HepG2 (cell line): ENCODE measurements at regions not wholly inside any gene's neighbourhood (a gene's known extent, or its start where the extent isn't known, plus 50 kb on each side); places are given as distances from the start of the nearest gene placed in this dataset.

Source experiments
- ATAC-seq: fragments of 200-7000 bp; cut with Tn5 transposase; 3 replicates; pipeline ENCODE4 v1.9.1; 2020; ENCODE audit warnings: mild to moderate bottlenecking, moderate library complexity
- BruUV-seq: library from RNA; stranded (reverse); fragments of 400-500 nt; replicated peaks from 2 replicates; lab custom pipeline; 2021; lab: Mats Ljungman, UMichigan
- CTCF ChIA-PET: fragments of 300-600 bp; formaldehyde crosslinking; extraction: SDS; loops from one replicate; lab custom pipeline; 2021; ENCODE audit warnings: low total read pairs, inconsistent platforms, low intra/inter-chr PET ratio; lab: Yijun Ruan, JAX
- POLR2A ChIA-PET: fragments of 350-600 bp; sonication (Branson Sonifier 250); formaldehyde crosslinking; loops from one replicate; lab custom pipeline; 2020; ENCODE audit warnings: antibody characterized with exemption, inconsistent platforms; lab: Yijun Ruan, JAX
- DNase-seq: peaks from one replicate; pipeline ENCODE4 v3.0.0-alpha.2; 2015; ENCODE audit warnings: low spot score
- FAIRE-seq: peaks from 3 replicates; lab custom pipeline; 2011; peaks lifted over from hg19 to GRCh38; lab: Jason Lieb, UNC
- H2AFZ ChIP-seq: one replicate; pipeline ENCODE4 v1.6.1; 2011; ENCODE audit warnings: low read length, inconsistent platforms
- H3K27ac ChIP-seq: fragments of 300-600 bp; 3 replicates; pipeline ENCODE4 v1.8.0; 2011; ENCODE audit warnings: mixed run types, mild to moderate bottlenecking, mixed read lengths, low read length, inconsistent platforms; ENCODE audit not compliant: insufficient read depth; ENCODE audit errors: extremely low read length
- H3K27me3 ChIP-seq, 2 experiments: fragments of 200-600 bp in 1 of 2; 2 replicates in 1 of 2; 3 replicates in 1 of 2; pipeline versions ENCODE4 v1.6.0 to v1.8.0; 2011; ENCODE audit warnings: low read length in 2 of 2, mild to moderate bottlenecking in 2 of 2, moderate library complexity in 2 of 2, inconsistent platforms in 1 of 2; ENCODE audit not compliant: insufficient read depth in 2 of 2, control insufficient read depth in 1 of 2
- H3K36me3 ChIP-seq, 2 experiments: fragments of 200-600 bp in 1 of 2; replicated peaks in 1 of 2; 2 replicates in 1 of 2; 3 replicates in 1 of 2; pipeline versions ENCODE4 v1.5.1 to v1.8.0; 2011; ENCODE audit warnings: low read length in 2 of 2, inconsistent platforms in 1 of 2; ENCODE audit not compliant: insufficient read depth in 2 of 2, control insufficient read depth in 1 of 2
- H3K4me1 ChIP-seq: 2 replicates; pipeline ENCODE4 v1.5.1; 2012; ENCODE audit warnings: low read length, inconsistent platforms; ENCODE audit not compliant: insufficient read depth
- H3K4me2 ChIP-seq: 2 replicates; pipeline ENCODE4 v1.6.0; 2011; ENCODE audit warnings: low read depth, low read length, inconsistent platforms
- H3K4me3 ChIP-seq, 3 experiments: fragments of 200-600 bp in 1 of 3; sonication (generic), shearing (Covaris generic) in 1 of 3; replicated peaks in 1 of 3; 2 replicates each; pipeline ENCODE4 v1.5.1; 2011 to 2016; ENCODE audit warnings: low read length in 3 of 3, inconsistent platforms in 2 of 3, low read depth in 2 of 3, mild to moderate bottlenecking in 2 of 3, control low read depth in 1 of 3, mixed read lengths in 1 of 3; ENCODE audit not compliant: insufficient read depth in 1 of 3
- H3K79me2 ChIP-seq: one replicate; pipeline ENCODE4 v1.6.1; 2011; ENCODE audit warnings: low read length, inconsistent platforms; ENCODE audit not compliant: insufficient read depth
- H3K9ac ChIP-seq: 2 replicates; pipeline ENCODE4 v1.6.0; 2011; ENCODE audit warnings: mild to moderate bottlenecking, low read depth, low read length, inconsistent platforms; ENCODE audit not compliant: insufficient read depth
- H3K9me3 ChIP-seq: 2 replicates; pipeline ENCODE4 v1.5.1; 2012; ENCODE audit warnings: mild to moderate bottlenecking, low read length
- H4K20me1 ChIP-seq: 2 replicates; pipeline ENCODE4 v1.6.0; 2011; ENCODE audit warnings: inconsistent platforms, mild to moderate bottlenecking, low read length, moderate library complexity; ENCODE audit not compliant: insufficient read depth
- ADNP ChIP-seq: sonication (generic); formaldehyde crosslinking; IDR thresholded peaks from 2 replicates; pipeline ENCODE4 v1.4.0; 2020; ENCODE audit warnings: missing genetic modification reagents
- BCL3 ChIP-seq: sonication (generic); formaldehyde crosslinking; IDR thresholded peaks from 2 replicates; pipeline ENCODE4 v1.5.1; 2020; ENCODE audit warnings: mild to moderate bottlenecking, missing genetic modification reagents, moderate library complexity
- E2F2 ChIP-seq: sonication (generic); formaldehyde crosslinking; IDR thresholded peaks from 2 replicates; pipeline ENCODE4 v1.4.0; 2020; ENCODE audit warnings: missing genetic modification reagents, borderline replicate concordance
- HOXD1 ChIP-seq: sonication (generic); formaldehyde crosslinking; IDR thresholded peaks from 2 replicates; pipeline ENCODE4 v1.5.0; 2020; ENCODE audit warnings: missing genetic modification reagents
- MEF2D ChIP-seq: sonication (generic); formaldehyde crosslinking; IDR thresholded peaks from 2 replicates; pipeline ENCODE4 v1.5.1; 2020; ENCODE audit warnings: mild to moderate bottlenecking, missing genetic modification reagents
- TFAP4 ChIP-seq: sonication (generic); IDR thresholded peaks from 2 replicates; pipeline ENCODE4 v1.6.1; 2016; ENCODE audit warnings: low read depth, borderline replicate concordance
- USF2 ChIP-seq, 2 experiments: sonication (generic) in 1 of 2; formaldehyde crosslinking in 1 of 2; IDR thresholded peaks; 2 replicates each; pipeline versions ENCODE4 v1.5.1 to v1.6.1; 2011 to 2020; ENCODE audit warnings: borderline replicate concordance in 1 of 2, low read depth in 1 of 2, low read length in 1 of 2, mild to moderate bottlenecking in 1 of 2, missing genetic modification reagents in 1 of 2, moderate library complexity in 1 of 2
- ZBTB37 ChIP-seq: sonication (generic); formaldehyde crosslinking; IDR thresholded peaks from 2 replicates; pipeline ENCODE4 v1.4.0; 2020; ENCODE audit warnings: mild to moderate bottlenecking, missing genetic modification reagents
- ZNF17 ChIP-seq: sonication (generic); formaldehyde crosslinking; IDR thresholded peaks from 2 replicates; pipeline ENCODE4 v1.5.0; 2020; ENCODE audit warnings: mild to moderate bottlenecking, missing genetic modification reagents
- ZNF207 ChIP-seq: fragments of 450-650 bp; IDR thresholded peaks from 2 replicates; pipeline ENCODE4 v1.6.1; 2016; ENCODE audit warnings: antibody characterized with exemption, borderline replicate concordance
- ZNF260 ChIP-seq: sonication (generic); formaldehyde crosslinking; IDR thresholded peaks from 2 replicates; pipeline ENCODE4 v1.4.0; 2020; ENCODE audit warnings: missing genetic modification reagents, low read depth, mild to moderate bottlenecking, borderline replicate concordance
- ZNF326 ChIP-seq: sonication (generic); formaldehyde crosslinking; IDR thresholded peaks from 2 replicates; pipeline ENCODE4 v1.4.0; 2020; ENCODE audit warnings: missing genetic modification reagents, borderline replicate concordance
- ZNF414 ChIP-seq: sonication (generic); formaldehyde crosslinking; IDR thresholded peaks from 2 replicates; pipeline ENCODE4 v1.5.0; 2020; ENCODE audit warnings: missing genetic modification reagents
- WGBS: methylation state at CpG from one replicate; pipeline ENCODE4 v1.1.6; 2017; ENCODE audit warnings: low lambda C conversion rate; 5-methylcytosine and 5-hydroxymethylcytosine counted together
- in situ Hi-C: cut with HindIII; loops from 2 replicates; pipeline ENCODE4 v1.10.0; 2017; ENCODE audit warnings: low pct_unique_long_range_greater_than_20kb; ENCODE audit not compliant: extremely low pct_ligation_motif_present
- intact Hi-C: fragments of 100-400 bp; cut with micrococcal nuclease; formaldehyde crosslinking; loops from one replicate; pipeline ENCODE4 v1.10.0; 2022; ENCODE audit not compliant: unreplicated experiment

GRCh38 chr21:38179511-38179910 is 77.3 kb upstream of the KCNJ15 start (continued):
- TF ChIP-seq USF2 (IDR thresholded peaks at IDR 0.05; ENCODE audit: low read depth, low read length) (no peak), USF2 (CRISPR knock-in tag; IDR thresholded peaks at IDR 0.05; ENCODE audit: borderline replicate concordance) (no peak), HOXD1 (CRISPR knock-in tag) (no peak), ADNP (CRISPR knock-in tag) (no peak)
- TF ChIP-seq, all 625 proteins: peak for 0

GRCh38 chr21:38181096-38181495 is 75.7 kb upstream of the KCNJ15 start:
- no peak overlapping the region for H3K27ac ChIP-seq
- FAIRE-seq: no peak
- in situ Hi-C loops (no loop called here), intact Hi-C loops (no loop called here)
- no peak overlapping the region for H3K4me2 ChIP-seq
- H4K20me1 ChIP-seq: no peaks in the 10 kb centered on the region
- H3K4me1 ChIP-seq: no peaks in the 10 kb centered on the region
- under 1% methylated on average over 4 of the region's 4 CpGs for WGBS
- ChIA-PET CTCF (no interaction called here), POLR2A (no interaction called here)
- no peaks in the 10 kb centered on the region for H3K36me3 ChIP-seq
- ATAC-seq: no peak
- no peak overlapping the region for H2AFZ ChIP-seq
- H3K79me2 ChIP-seq: no peaks in the 10 kb centered on the region
- no peak overlapping the region for H3K9ac ChIP-seq
- no peak overlapping the region for H3K4me3 ChIP-seq
- H3K9me3 ChIP-seq: peaks cover 11% of the 10 kb centered on the region; the same call in 1 of the 2 replicates
- no peak for DNase-seq
- H3K27me3 ChIP-seq: no peaks in the 10 kb centered on the region
- no TSS peak for BruUV-seq
- TF ChIP-seq BCL3: no peak
- no peak for TF ChIP-seq ZNF260 (CRISPR knock-in tag)
- no peak for TF ChIP-seq ZNF414 (CRISPR knock-in tag)
- TF ChIP-seq MEF2D (CRISPR knock-in tag): no peak
- TF ChIP-seq ZNF326 (CRISPR knock-in tag): no peak
- TF ChIP-seq ZNF207: no peak
- no peak for TF ChIP-seq ZBTB37 (CRISPR knock-in tag)
- no peak for TF ChIP-seq ZNF17 (CRISPR knock-in tag)
- no peak for TF ChIP-seq TFAP4
- no peak for TF ChIP-seq E2F2 (CRISPR knock-in tag)
